Hindlimb muscle (tissue), 1 donor: ENCODE measurements at regions not wholly inside any gene's neighbourhood (a gene's known extent, or its start where the extent isn't known, plus 50 kb on each side); places are given as distances from the start of the nearest gene placed in this dataset.
"Not testable (repeated sequence)": the region's sequence is repeated elsewhere in the genome, so short reads cannot be mapped to it uniquely, and the experiment has no call there.

Experiments
- DNase-seq: peaks from one replicate; pipeline ENCODE4 v3.0.0-alpha.2; 2013

- no peak for DNase-seq
Measured at GRCh38 chr18:52077251-52077983, 262.6 kb upstream of the DCC start.

GRCh38 chr18:52082246-52082645, 257.8 kb upstream of the DCC start:
- no peak for DNase-seq

- DNase-seq, result no peak
Measured at GRCh38 chr18:52087140-52087539, 252.9 kb upstream of the DCC start.

GRCh38 chr18:52090005-52090404, 250.0 kb upstream of the DCC start:
- no peak for DNase-seq

GRCh38 chr18:52093171-52093570, 246.8 kb upstream of the DCC start:
- DNase-seq, result no peak

- DNase-seq, result no peak
Measured at GRCh38 chr18:52118684-52119083, 221.3 kb upstream of the DCC start.

GRCh38 chr18:52130624-52131301, 209.2 kb upstream of the DCC start:
- no peak for DNase-seq

- DNase-seq, result no peak
Measured at GRCh38 chr18:52131845-52132244, 208.2 kb upstream of the DCC start.

- no peak for DNase-seq
Measured at GRCh38 chr18:52136532-52136931, 203.5 kb upstream of the DCC start.

GRCh38 chr18:52140986-52141385, 199.0 kb upstream of the DCC start:
- no peak for DNase-seq

GRCh38 chr18:52150050-52150449, 189.9 kb upstream of the DCC start:
- DNase-seq, result no peak

GRCh38 chr18:52152036-52152435, 188.0 kb upstream of the DCC start:
- DNase-seq, result no peak

GRCh38 chr18:52156166-52156565, 183.8 kb upstream of the DCC start:
- no peak for DNase-seq

GRCh38 chr18:52160636-52161035, 179.4 kb upstream of the DCC start:
- DNase-seq, result no peak

- DNase-seq, result no peak
Measured at GRCh38 chr18:52163478-52163877, 176.5 kb upstream of the DCC start.

- DNase-seq, result not testable (repeated sequence)
Measured at GRCh38 chr18:52168131-52168530, 171.9 kb upstream of the DCC start.

- no peak for DNase-seq
Measured at GRCh38 chr18:52174220-52174619, 165.8 kb upstream of the DCC start.

- no peak for DNase-seq
Measured at GRCh38 chr18:52175406-52175805, 164.6 kb upstream of the DCC start.

- no peak for DNase-seq
Measured at GRCh38 chr18:52183107-52183506, 156.9 kb upstream of the DCC start.

- no peak for DNase-seq
Measured at GRCh38 chr18:52190195-52190594, 149.8 kb upstream of the DCC start.

GRCh38 chr18:52190631-52191030, 149.4 kb upstream of the DCC start:
- DNase-seq, result no peak

GRCh38 chr18:52200406-52200805, 139.6 kb upstream of the DCC start:
- DNase-seq, result no peak

- no peak for DNase-seq
Measured at GRCh38 chr18:52200921-52201663, 138.9 kb upstream of the DCC start.

GRCh38 chr18:52208646-52209045, 131.4 kb upstream of the DCC start:
- DNase-seq, result no peak
